HAP-1 (cell line): ENCODE measurements at regions not wholly inside any gene's neighbourhood (a gene's known extent, or its start where the extent isn't known, plus 50 kb on each side); places are given as distances from the start of the nearest gene placed in this dataset.

Experiments
- DNase-seq, 2 experiments: peaks; one replicate each; pipeline ENCODE4 v3.0.0-alpha.2; 2016 to 2020; ENCODE audit warnings: low spot score in 2 of 2
- H3K27me3 ChIP-seq: fragments of 250-450 bp; sonication (Bioruptor Pico); 2 replicates; pipeline ENCODE4 v1.5.1; 2020; ENCODE audit warnings: low read depth, mild to moderate bottlenecking, moderate library complexity
- H3K36me3 ChIP-seq: fragments of 250-450 bp; sonication (Bioruptor Pico); replicated peaks from 2 replicates; pipeline ENCODE4 v1.5.1; 2020; ENCODE audit warnings: mild to moderate bottlenecking
- H3K4me1 ChIP-seq: fragments of 250-450 bp; sonication (Bioruptor Pico); 2 replicates; pipeline ENCODE4 v1.5.1; 2020; ENCODE audit warnings: mild to moderate bottlenecking
- H3K4me3 ChIP-seq: fragments of 250-450 bp; sonication (Bioruptor Pico); 2 replicates; pipeline ENCODE4 v1.5.1; 2020; ENCODE audit warnings: mild to moderate bottlenecking, moderate library complexity
- H3K9me3 ChIP-seq: fragments of 250-450 bp; sonication (Bioruptor Pico); 2 replicates; pipeline ENCODE4 v1.5.1; 2020; ENCODE audit warnings: mild to moderate bottlenecking, moderate library complexity
- in situ Hi-C: fragments of 300-500 bp; cut with MboI; formaldehyde crosslinking; loops from 3 replicates; pipeline ENCODE4 v1.14.3; 2020; ENCODE audit warnings: low sequenced_read_pairs, inconsistent platforms, mixed read lengths

GRCh38 chr12:90112666-90113065 is 404.0 kb upstream of the ATP2B1 start:
- H3K27me3 ChIP-seq = no peaks in the 10 kb centered on the region
- no peaks in the 10 kb centered on the region for H3K9me3 ChIP-seq
- no peak for DNase-seq
- H3K4me1 ChIP-seq = no peaks in the 10 kb centered on the region
- in situ Hi-C loops = no loop called here
- H3K36me3 ChIP-seq = no peaks in the 10 kb centered on the region
- no peak overlapping the region for H3K4me3 ChIP-seq

GRCh38 chr12:90111791-90112580 is 403.3 kb upstream of the ATP2B1 start:
- no peak for DNase-seq
- Histone ChIP-seq H3K9me3 (no peaks in the 10 kb centered on the region), H3K36me3 (no peaks in the 10 kb centered on the region), H3K4me1 (no peaks in the 10 kb centered on the region), H3K4me3 (no peak overlapping the region), H3K27me3 (no peaks in the 10 kb centered on the region)
- in situ Hi-C loops = no loop called here

DNA sequence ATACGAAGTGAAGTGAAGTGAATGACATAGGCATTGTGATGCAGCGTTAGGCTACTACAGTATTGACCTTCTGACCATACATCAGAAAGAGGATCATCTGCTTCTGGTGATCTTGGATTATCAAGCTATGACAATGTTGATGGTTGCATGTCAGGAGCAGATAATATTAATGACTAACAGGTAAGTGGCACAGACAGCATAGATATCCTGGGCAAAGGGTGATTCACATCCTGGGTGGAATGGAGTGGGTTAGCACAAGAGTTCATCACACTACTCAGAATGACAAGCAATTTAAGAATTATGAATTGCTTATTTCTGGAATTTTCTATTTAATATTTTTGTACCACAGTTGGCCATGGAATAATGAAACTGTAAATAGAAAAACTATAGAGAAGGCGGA is 397.9 kb upstream of the ATP2B1 start:
- in situ Hi-C loops = no loop called here
- Histone ChIP-seq H3K27me3 (peaks cover 13% of the 10 kb centered on the region; the same call in 1 of the 2 replicates), H3K4me1 (no peaks in the 10 kb centered on the region), H3K4me3 (no peak overlapping the region), H3K9me3 (no peaks in the 10 kb centered on the region), H3K36me3 (no peaks in the 10 kb centered on the region)
- no peak for DNase-seq

DNA sequence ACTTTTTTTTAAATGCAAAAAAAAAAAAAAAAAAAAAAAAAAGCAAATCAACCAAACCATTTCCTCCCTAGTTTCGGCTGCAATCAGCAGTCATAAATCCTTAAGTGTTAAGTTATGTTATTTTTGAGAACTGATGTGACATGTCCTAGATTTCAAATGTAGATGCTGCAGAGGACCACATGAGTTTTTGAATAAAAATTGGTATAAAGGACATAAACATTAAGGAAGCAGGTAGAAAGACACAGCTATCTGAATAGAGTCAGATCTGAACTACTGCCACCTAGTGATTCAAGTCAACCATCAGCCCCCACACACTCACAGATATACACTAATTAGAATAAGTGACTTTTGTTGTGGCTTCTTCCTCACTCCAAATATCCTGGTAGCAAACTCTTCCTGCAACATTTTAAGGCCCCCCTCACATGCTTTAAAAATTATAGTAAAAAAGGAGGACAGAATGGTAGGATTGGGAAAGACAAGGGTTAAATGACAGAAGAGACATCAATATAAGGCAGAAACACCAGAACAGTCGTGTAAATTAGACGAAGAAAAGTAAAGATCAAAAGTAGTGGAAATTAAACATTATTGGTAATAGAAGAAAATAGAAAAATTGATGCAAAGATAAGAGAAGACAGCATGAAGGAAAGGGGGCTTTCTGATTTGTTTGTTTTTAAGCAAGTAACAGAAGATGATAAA is 394.5 kb upstream of the ATP2B1 start:
- in situ Hi-C loops = no loop called here
- no peaks in the 10 kb centered on the region; the same call in 1 of the 2 replicates for H3K4me1 ChIP-seq
- H3K27me3 ChIP-seq = peaks cover 13% of the 10 kb centered on the region; the same call in 1 of the 2 replicates
- no peak overlapping the region for H3K4me3 ChIP-seq
- no peaks in the 10 kb centered on the region for H3K36me3 ChIP-seq
- DNase-seq = peak; percentile 28 to 49
- H3K9me3 ChIP-seq = no peaks in the 10 kb centered on the region

- no peak overlapping the region for H3K4me3 ChIP-seq
- no peaks in the 10 kb centered on the region for H3K9me3 ChIP-seq
- H3K27me3 ChIP-seq = peaks cover 13% of the 10 kb centered on the region; the same call in 1 of the 2 replicates
- peak in 1 of 2 experiments; percentile 31 for DNase-seq
- no peaks in the 10 kb centered on the region for H3K36me3 ChIP-seq
- no peaks in the 10 kb centered on the region; the same call in 1 of the 2 replicates for H3K4me1 ChIP-seq
- in situ Hi-C loops = no loop called here
Measured at GRCh38 chr12:90100579-90100978, 391.9 kb upstream of the ATP2B1 start.

DNA sequence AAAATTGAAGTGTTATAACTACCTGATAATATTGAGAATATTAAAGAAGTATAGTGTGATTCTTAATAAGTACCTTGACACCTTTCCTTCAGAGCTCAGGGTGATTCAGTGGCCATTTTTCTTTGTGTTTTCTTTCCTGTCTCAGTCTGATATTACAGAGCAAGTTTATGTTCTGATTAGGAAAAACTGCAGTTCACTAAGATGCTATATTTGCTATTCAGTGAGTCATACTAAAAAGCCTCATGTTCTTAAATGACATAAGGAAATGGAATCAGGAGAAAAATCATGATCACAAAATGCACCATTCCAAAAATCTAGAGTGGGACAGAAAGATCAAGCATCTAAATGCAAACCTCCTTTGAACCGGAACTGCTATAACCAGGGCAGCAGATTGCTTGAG is 390.6 kb upstream of the ATP2B1 start:
- H3K9me3 ChIP-seq = no peaks in the 10 kb centered on the region
- no peaks in the 10 kb centered on the region; the same call in 1 of the 2 replicates for H3K4me1 ChIP-seq
- in situ Hi-C loops = no loop called here
- no peak for DNase-seq
- H3K36me3 ChIP-seq = no peaks in the 10 kb centered on the region
- H3K4me3 ChIP-seq = no peak overlapping the region
- H3K27me3 ChIP-seq = peaks cover 8% of the 10 kb centered on the region; the same call in 1 of the 2 replicates

GRCh38 chr12:90098132-90098779 is 389.6 kb upstream of the ATP2B1 start:
- H3K9me3 ChIP-seq = no peaks in the 10 kb centered on the region
- H3K36me3 ChIP-seq = no peaks in the 10 kb centered on the region
- in situ Hi-C loops = no loop called here
- no peaks in the 10 kb centered on the region; the same call in 1 of the 2 replicates for H3K4me1 ChIP-seq
- no peak for DNase-seq
- no peak overlapping the region for H3K4me3 ChIP-seq
- peaks cover 4% of the 10 kb centered on the region; the same call in 1 of the 2 replicates for H3K27me3 ChIP-seq

GRCh38 chr12:90091809-90092208 is 383.2 kb upstream of the ATP2B1 start:
- H3K36me3 ChIP-seq = no peaks in the 10 kb centered on the region
- DNase-seq = no peak
- H3K27me3 ChIP-seq = no peaks in the 10 kb centered on the region
- in situ Hi-C loops = no loop called here
- no peaks in the 10 kb centered on the region for H3K9me3 ChIP-seq
- H3K4me1 ChIP-seq = peaks cover 15% of the 10 kb centered on the region
- no peak overlapping the region for H3K4me3 ChIP-seq

DNA sequence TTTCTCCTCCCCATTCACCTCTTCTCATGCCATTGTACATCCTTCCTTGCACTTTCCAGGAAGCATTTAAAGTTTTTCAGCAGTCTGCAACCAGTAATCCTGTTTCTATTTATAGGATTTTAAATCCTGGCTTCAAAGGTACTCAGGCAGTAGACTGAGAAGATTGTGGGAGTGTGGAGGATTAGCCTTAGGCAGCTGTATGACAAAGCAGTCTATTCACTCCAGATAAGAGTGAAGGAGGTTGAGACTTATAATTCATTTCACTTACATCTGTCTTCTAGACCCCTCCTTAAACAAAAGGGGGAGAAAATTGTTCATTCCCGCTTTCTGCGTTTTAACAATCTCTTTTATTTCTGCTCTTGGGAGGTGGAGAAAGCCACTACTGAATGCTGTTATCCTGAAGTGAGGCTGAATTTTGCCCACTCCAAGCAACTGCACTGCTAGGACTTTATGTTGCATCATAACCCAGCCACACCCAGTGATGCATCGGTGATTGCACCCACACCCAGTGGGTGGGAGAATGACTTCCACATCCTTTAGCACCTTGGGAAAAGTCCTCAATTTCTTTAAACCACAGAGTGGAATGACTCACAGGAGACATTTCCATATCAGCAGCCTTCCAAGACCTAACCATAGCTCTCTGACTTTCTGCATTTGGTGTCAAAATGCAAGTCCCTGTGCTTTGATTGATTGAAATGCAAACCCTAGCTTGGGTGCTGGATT is 382.5 kb upstream of the ATP2B1 start:
- Histone ChIP-seq H3K27me3 (no peaks in the 10 kb centered on the region), H3K9me3 (no peaks in the 10 kb centered on the region), H3K4me3 (no peak overlapping the region), H3K36me3 (no peaks in the 10 kb centered on the region), H3K4me1 (peaks cover 21% of the 10 kb centered on the region)
- DNase-seq = peak; percentile 53 to 96
- in situ Hi-C loops = no loop called here

- Histone ChIP-seq H3K36me3 (no peaks in the 10 kb centered on the region), H3K4me1 (peaks cover 15% of the 10 kb centered on the region), H3K27me3 (no peaks in the 10 kb centered on the region), H3K4me3 (no peak overlapping the region), H3K9me3 (no peaks in the 10 kb centered on the region)
- in situ Hi-C loops = no loop called here
- no peak for DNase-seq
Measured at GRCh38 chr12:90086281-90086680, 377.6 kb upstream of the ATP2B1 start.

DNA sequence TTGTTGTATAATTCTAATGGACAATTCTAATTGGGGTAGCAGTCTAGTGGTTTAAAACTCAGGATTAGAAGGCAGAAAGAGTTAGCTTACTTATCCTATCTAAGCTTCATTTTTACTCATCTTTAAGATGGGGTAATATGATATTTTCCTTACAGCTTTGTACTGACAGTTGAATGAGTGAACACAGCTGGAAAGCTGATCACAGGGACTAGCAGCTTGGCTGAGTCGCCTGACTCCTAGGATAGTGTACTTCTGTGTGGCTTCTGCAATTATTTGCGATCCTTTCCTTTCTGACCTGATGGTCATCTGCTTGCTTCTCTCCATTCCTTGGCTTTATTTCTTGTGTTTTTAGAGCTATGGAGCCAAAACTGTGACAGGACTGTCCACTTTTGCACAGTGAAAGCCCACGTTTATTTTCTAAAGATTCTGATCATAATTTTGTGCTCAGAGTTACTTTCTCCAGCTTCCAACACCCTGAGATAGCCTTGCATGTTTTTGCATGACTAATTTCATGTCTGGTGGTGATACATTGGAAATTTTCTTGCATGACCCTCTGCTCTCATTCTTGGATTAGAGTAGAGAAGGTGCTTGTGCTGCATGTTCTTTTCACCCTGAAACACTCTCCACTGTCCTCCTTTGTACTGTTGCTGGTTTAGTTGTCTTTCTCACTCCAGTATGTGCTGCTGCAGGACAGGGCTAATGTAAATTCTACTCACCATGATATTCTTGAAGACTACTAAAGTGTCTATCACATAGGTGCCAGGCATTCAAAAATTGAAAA is 377.0 kb upstream of the ATP2B1 start:
- no peaks in the 10 kb centered on the region for H3K36me3 ChIP-seq
- peaks cover 12% of the 10 kb centered on the region for H3K4me1 ChIP-seq
- H3K9me3 ChIP-seq = no peaks in the 10 kb centered on the region
- DNase-seq = no peak
- no peaks in the 10 kb centered on the region for H3K27me3 ChIP-seq
- in situ Hi-C loops = no loop called here
- no peak overlapping the region for H3K4me3 ChIP-seq

DNA sequence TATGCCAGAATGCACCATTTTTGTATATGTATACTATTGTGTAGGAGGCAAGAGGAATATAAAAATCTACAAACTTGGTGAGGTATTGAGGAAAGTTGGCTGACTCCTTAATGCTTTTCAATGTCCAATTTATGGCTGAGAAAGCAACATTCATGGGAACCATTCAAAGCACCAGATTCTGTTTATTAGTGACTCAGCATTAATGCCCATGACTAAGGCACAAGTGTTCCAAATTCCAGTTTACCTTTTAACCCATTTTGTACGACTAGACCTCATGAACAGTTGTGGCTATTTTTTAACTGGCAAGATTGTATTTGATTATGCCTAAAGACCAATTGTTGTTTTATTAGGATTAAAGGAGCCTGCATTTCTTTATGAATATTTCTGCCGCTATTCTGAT is 375.4 kb upstream of the ATP2B1 start:
- no peaks in the 10 kb centered on the region for H3K27me3 ChIP-seq
- H3K4me1 ChIP-seq = peaks cover 12% of the 10 kb centered on the region
- no peak overlapping the region for H3K4me3 ChIP-seq
- no peaks in the 10 kb centered on the region for H3K36me3 ChIP-seq
- in situ Hi-C loops = no loop called here
- no peaks in the 10 kb centered on the region for H3K9me3 ChIP-seq
- no peak for DNase-seq

DNA sequence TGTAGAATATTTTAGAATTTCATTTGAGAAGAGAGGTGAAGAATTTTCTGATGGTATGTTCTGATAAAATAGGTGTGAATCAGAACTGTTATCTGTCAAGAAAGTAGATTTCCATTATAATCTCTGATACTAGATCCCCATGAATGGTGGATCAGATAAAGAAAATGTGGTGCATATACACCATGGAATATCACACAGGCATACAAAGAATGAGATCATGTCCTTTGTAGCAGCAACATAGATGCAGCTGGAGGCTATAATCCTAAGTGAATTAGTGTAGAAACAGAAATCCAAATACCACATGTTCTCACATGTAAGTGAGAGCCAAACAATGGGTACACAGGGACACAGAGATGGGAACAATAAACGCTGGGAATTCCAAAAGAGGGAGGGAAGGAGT is 372.0 kb upstream of the ATP2B1 start:
- Histone ChIP-seq H3K4me3 (no peak overlapping the region), H3K36me3 (no peaks in the 10 kb centered on the region), H3K9me3 (no peaks in the 10 kb centered on the region), H3K27me3 (no peaks in the 10 kb centered on the region; the same call in 1 of the 2 replicates), H3K4me1 (peaks cover 3% of the 10 kb centered on the region; the same call in 1 of the 2 replicates)
- no peak for DNase-seq
- in situ Hi-C loops = no loop called here
